Neural crest cell (in vitro differentiated cells): ENCODE measurements at regions not wholly inside any gene's neighbourhood (a gene's known extent, or its start where the extent isn't known, plus 50 kb on each side); places are given as distances from the start of the nearest gene placed in this dataset.

Source experiments
- DNase-seq: peaks from one replicate; pipeline ENCODE4 v3.0.0; 2021; ENCODE audit warnings: low read depth, mixed read lengths, low spot score
- H3K27ac Mint-ChIP-seq: one replicate; pipeline ENCODE4 v1.8.0; 2021; ENCODE audit warnings: mild to moderate bottlenecking, mixed read lengths; ENCODE audit not compliant: unreplicated experiment
- H3K27me3 Mint-ChIP-seq: 2 replicates; pipeline ENCODE4 v1.8.0; 2021; ENCODE audit warnings: low read depth, mild to moderate bottlenecking, mixed read lengths
- H3K36me3 Mint-ChIP-seq: 2 replicates; pipeline ENCODE4 v1.8.0; 2021; ENCODE audit warnings: low read depth, mild to moderate bottlenecking, mixed read lengths
- H3K4me1 Mint-ChIP-seq: 2 replicates; pipeline ENCODE4 v1.8.0; 2021; ENCODE audit warnings: mixed read lengths
- H3K4me3 Mint-ChIP-seq: one replicate; pipeline ENCODE4 v1.8.0; 2021; ENCODE audit warnings: mild to moderate bottlenecking, mixed read lengths
- H3K9me3 Mint-ChIP-seq: 2 replicates; pipeline ENCODE4 v1.8.0; 2021; ENCODE audit warnings: mixed read lengths
- TF ChIP-seq, protein P1 (sequence below): fragments of 200-600 bp; sonication (generic); conservative IDR thresholded peaks from 2 replicates; pipeline ENCODE4 v1.5.0; 2021; ENCODE audit warnings: antibody characterized with exemption, mild to moderate bottlenecking

DNA sequence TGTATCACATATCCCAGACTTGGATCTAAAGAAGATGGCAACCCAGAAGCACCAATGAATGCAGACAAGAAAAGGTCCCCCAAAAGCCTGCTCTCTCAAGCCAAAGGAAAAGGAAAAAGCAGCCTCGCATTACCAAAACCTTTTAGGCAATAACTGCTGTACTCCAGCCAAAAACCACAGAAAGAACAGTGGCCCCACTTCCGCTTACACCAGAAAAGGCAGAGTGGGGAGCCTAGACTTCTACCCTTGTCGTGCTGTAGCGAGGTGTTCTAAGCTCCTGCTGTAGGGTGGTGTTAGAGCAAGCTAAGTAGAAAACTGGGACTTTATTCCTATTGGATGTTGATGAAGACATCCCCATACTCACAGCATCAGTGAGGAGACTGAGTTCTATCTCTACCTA is 244.0 kb upstream of the RXFP2 start:
- TF ChIP-seq, protein P1, sequence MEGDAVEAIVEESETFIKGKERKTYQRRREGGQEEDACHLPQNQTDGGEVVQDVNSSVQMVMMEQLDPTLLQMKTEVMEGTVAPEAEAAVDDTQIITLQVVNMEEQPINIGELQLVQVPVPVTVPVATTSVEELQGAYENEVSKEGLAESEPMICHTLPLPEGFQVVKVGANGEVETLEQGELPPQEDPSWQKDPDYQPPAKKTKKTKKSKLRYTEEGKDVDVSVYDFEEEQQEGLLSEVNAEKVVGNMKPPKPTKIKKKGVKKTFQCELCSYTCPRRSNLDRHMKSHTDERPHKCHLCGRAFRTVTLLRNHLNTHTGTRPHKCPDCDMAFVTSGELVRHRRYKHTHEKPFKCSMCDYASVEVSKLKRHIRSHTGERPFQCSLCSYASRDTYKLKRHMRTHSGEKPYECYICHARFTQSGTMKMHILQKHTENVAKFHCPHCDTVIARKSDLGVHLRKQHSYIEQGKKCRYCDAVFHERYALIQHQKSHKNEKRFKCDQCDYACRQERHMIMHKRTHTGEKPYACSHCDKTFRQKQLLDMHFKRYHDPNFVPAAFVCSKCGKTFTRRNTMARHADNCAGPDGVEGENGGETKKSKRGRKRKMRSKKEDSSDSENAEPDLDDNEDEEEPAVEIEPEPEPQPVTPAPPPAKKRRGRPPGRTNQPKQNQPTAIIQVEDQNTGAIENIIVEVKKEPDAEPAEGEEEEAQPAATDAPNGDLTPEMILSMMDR = no peak
- no peak for DNase-seq
- Mint-ChIP-seq H3K27ac (no peak overlapping the region), H3K9me3 (peaks cover 9% of the 10 kb centered on the region), H3K27me3 (no peaks in the 10 kb centered on the region), H3K4me1 (no peaks in the 10 kb centered on the region), H3K36me3 (peaks cover 4% of the 10 kb centered on the region), H3K4me3 (no peak overlapping the region)

DNA sequence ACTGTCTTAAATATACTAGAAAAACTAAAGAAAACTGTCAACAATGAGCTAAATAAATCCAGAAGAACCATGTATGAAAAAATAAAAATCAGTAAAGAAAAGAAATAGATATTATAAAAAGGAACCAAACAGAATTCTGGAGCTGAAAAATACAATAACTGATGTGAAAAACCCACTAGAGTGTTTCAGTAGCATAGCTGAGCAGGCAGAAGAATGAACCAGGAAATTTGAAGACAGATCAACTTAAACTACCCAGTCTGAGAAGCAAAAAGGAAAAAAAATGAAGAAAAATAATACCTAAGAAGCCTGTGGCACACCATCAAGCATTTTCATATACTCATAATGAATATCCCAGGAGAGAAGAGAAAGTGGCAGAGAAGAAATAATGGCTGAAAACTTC is 240.1 kb upstream of the RXFP2 start:
- H3K9me3 Mint-ChIP-seq = peaks cover 15% of the 10 kb centered on the region
- H3K27ac Mint-ChIP-seq = no peak overlapping the region
- H3K4me1 Mint-ChIP-seq = no peaks in the 10 kb centered on the region
- H3K4me3 Mint-ChIP-seq = no peak overlapping the region
- DNase-seq = no peak
- peaks cover 4% of the 10 kb centered on the region for H3K36me3 Mint-ChIP-seq
- TF ChIP-seq, protein P1 = no peak
- H3K27me3 Mint-ChIP-seq = no peaks in the 10 kb centered on the region

DNA sequence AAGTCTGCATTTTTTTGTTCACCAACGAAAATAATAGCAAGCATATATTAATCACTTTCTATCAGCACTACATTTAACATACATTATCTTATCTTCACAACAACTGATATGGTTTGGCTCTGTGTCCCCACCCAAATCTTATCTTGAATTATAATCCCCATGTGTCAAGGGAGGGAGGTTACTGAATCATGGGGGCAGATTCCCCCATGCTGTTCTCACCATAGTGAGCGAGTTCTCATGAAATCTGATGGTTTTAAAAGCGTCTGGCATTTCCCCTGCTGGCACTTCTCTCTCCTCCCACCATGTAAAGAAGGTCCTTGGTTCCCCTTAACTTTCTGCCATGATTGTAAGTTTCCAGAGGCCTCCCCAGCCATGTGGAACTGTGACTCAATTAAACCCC is 235.7 kb upstream of the RXFP2 start:
- H3K4me1 Mint-ChIP-seq = no peaks in the 10 kb centered on the region
- H3K27me3 Mint-ChIP-seq = no peaks in the 10 kb centered on the region
- H3K4me3 Mint-ChIP-seq = no peak overlapping the region
- H3K36me3 Mint-ChIP-seq = no peaks in the 10 kb centered on the region
- H3K9me3 Mint-ChIP-seq = peaks cover 12% of the 10 kb centered on the region
- TF ChIP-seq, protein P1 = no peak
- no peak overlapping the region for H3K27ac Mint-ChIP-seq
- DNase-seq = no peak

DNA sequence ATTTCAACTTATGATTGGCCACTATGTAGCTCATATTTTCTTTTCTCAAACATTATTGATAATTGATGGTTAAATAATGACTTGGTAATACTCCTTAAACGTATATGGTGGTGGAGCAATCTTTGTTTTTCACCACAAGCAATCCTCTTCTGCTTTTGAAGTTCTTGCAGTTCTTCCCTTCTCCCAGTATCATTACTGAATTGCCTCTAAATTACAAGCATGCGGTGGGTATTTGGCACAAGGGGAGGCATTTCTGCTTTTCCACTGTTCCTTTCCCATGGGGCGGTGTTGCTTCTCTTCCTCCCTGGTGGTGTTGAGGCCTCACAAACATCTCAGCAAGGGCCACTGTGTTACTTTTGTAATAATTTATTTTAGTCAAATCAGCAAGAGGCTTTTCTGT is 234.4 kb upstream of the RXFP2 start:
- H3K4me3 Mint-ChIP-seq = no peak overlapping the region
- no peak for DNase-seq
- no peaks in the 10 kb centered on the region for H3K4me1 Mint-ChIP-seq
- H3K36me3 Mint-ChIP-seq = no peaks in the 10 kb centered on the region
- peaks cover 7% of the 10 kb centered on the region for H3K9me3 Mint-ChIP-seq
- H3K27ac Mint-ChIP-seq = no peak overlapping the region
- no peaks in the 10 kb centered on the region for H3K27me3 Mint-ChIP-seq
- TF ChIP-seq, protein P1 = no peak

DNA sequence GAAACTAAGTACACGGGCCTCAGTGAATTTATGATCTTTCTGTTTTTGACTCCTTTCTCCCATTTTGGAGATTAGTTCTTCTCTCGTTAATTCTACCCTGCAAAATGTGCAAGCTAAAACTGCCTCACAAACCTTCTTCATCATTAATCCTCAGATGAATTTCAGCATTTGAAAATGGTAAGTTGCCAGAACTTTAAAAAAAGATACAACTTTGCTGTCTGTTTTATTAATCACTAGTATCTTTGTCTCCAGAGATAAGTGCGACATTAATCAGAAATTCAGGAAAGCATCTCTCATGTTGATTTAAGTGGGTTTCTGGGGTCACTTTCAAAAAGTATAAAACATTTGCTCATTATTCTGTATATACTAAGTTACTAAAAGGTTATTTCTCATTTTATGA is 227.0 kb upstream of the RXFP2 start:
- Mint-ChIP-seq H3K27ac (no peak overlapping the region), H3K9me3 (peaks cover 3% of the 10 kb centered on the region), H3K4me3 (no peak overlapping the region), H3K36me3 (no peaks in the 10 kb centered on the region), H3K27me3 (peaks cover 3% of the 10 kb centered on the region), H3K4me1 (no peaks in the 10 kb centered on the region)
- no peak for DNase-seq
- TF ChIP-seq, protein P1 = no peak

DNA sequence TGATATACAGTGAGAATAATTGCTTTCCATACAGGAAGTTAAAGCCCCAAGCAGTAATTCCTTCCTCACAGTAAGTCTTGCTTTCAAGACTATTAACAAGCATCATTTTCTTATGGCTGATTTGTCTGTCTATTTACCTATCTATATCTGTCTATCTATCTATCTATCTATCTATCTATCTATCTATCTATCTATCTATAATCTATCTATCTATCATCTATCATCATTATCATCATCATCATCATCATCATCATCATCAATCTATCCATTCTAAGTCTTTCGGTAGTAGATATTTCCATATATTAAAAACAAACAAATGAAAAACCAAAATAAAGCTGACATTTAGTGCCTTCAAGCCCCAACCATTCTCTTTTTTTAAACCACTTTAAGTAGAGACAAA is 224.4 kb upstream of the RXFP2 start:
- Mint-ChIP-seq H3K27me3 (peaks cover 3% of the 10 kb centered on the region), H3K27ac (no peak overlapping the region), H3K36me3 (no peaks in the 10 kb centered on the region), H3K4me1 (no peaks in the 10 kb centered on the region), H3K9me3 (peaks cover 3% of the 10 kb centered on the region), H3K4me3 (no peak overlapping the region)
- TF ChIP-seq, protein P1 = no peak
- no peak for DNase-seq
